ENCODE measurements at regions not wholly inside any gene's neighbourhood (a gene's known extent, or its start where the extent isn't known, plus 50 kb on each side); places are given as distances from the start of the nearest gene placed in this dataset.

DNA sequence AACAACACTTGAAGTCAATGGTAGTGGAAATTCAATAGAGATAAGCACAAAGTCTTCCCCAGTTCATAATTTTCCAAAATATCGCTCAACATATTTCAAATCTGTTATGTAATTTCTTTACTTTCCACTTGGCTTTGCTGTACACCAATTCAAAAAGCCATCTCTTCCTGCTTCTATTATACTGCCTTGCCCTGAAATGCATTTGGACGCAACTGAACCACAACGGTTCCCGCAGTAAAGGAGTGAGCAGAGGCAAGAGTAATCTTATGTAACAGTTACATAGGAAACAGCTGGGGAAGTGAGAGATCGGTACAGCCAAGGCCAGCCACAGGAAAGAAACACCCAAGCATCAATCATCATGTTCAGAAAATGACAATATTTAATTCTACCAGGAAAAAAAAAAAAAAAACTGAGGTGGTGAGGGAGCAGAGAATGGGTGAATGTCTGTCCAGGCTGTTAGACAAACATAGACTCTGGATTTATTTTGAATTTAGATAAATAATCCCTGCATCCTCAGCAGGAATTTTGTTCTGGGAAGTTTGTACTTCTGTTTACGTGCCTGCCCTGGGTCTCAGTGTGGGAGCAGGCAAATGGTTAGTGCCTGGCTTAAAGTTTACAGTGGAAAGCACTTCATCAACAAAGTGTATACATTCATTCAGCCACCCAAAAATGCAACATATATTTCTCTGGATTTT is 392.2 kb downstream of the ETS1 start:
- ChIA-PET CTCF (no interaction called here), POLR2A (no interaction called here)
- DNase-seq (ENCODE audit: low read depth in 1 of 2, low spot score in 1 of 2) (no peak), ATAC-seq (no peak), FAIRE-seq (no peak)
- Histone ChIP-seq H3K4me3 (no peak overlapping the region), H3K9me3 (no peaks in the 10 kb centered on the region), H3K27ac (no peak overlapping the region), H3K4me1 (no peaks in the 10 kb centered on the region), H3K4me2 (no peak overlapping the region)
- WGBS (ENCODE audit: missing lambda C conversion rate) = 92% methylated on average over 6 of the region's 6 CpGs
- TF ChIP-seq ZSCAN20 (CRISPR knock-in tag; IDR thresholded peaks at IDR 0.05) (no peak), POLR2AphosphoS2 (conservative IDR thresholded peaks at IDR 0.05; ENCODE audit: low read length) (no peak), MAX (IDR thresholded peaks at IDR 0.05) (no peak), MYC (IDR thresholded peaks at IDR 0.05; ENCODE audit: borderline replicate concordance, low read length) (no peak), BHLHE40 (IDR thresholded peaks at IDR 0.05; ENCODE audit: low read depth, low read length) (no peak), JUNB (IDR thresholded peaks at IDR 0.05) (no peak), TFCP2L1 (CRISPR knock-in tag; IDR thresholded peaks at IDR 0.05) (no peak), EHMT2 (IDR thresholded peaks at IDR 0.05; ENCODE audit: low read depth) (no peak), PHF8 (IDR thresholded peaks at IDR 0.05; ENCODE audit: borderline replicate concordance, low read depth) (no peak), HOXA7 (CRISPR knock-in tag; IDR thresholded peaks at IDR 0.05) (no peak)
- TF ChIP-seq, protein P1, sequence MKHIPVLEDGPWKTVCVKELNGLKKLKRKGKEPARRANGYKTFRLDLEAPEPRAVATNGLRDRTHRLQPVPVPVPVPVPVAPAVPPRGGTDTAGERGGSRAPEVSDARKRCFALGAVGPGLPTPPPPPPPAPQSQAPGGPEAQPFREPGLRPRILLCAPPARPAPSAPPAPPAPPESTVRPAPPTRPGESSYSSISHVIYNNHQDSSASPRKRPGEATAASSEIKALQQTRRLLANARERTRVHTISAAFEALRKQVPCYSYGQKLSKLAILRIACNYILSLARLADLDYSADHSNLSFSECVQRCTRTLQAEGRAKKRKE (CRISPR knock-in tag; IDR thresholded peaks at IDR 0.05; ENCODE audit: low read depth) = no peak
- TF ChIP-seq, protein P2, sequence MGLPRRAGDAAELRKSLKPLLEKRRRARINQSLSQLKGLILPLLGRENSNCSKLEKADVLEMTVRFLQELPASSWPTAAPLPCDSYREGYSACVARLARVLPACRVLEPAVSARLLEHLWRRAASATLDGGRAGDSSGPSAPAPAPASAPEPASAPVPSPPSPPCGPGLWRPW (IDR thresholded peaks at IDR 0.05) = no peak

- Histone ChIP-seq H3K4me2 (no peak overlapping the region), H3K27ac (no peak overlapping the region), H3K9me3 (no peaks in the 10 kb centered on the region), H3K4me3 (no peak overlapping the region), H3K4me1 (no peaks in the 10 kb centered on the region)
- ATAC-seq (no peak), FAIRE-seq (no peak), DNase-seq (ENCODE audit: low read depth in 1 of 2, low spot score in 1 of 2) (no peak)
- TF ChIP-seq PHF8 (IDR thresholded peaks at IDR 0.05; ENCODE audit: borderline replicate concordance, low read depth) (no peak), RAD21 (conservative IDR thresholded peaks at IDR 0.05 in 1 of 2, IDR thresholded peaks at IDR 0.05 in 1 of 2) (no peak), RFX5 (IDR thresholded peaks at IDR 0.05) (no peak), BCL3 (IDR thresholded peaks at IDR 0.05) (no peak), NPAS2 (CRISPR knock-in tag; IDR thresholded peaks at IDR 0.05; ENCODE audit: borderline replicate concordance) (no peak), ZFP36 (IDR thresholded peaks at IDR 0.05; ENCODE audit: borderline replicate concordance, partially characterized antibody) (no peak), ELK1 (IDR thresholded peaks at IDR 0.05; ENCODE audit: low read depth, low read length) (no peak), HEYL (CRISPR knock-in tag; IDR thresholded peaks at IDR 0.05) (no peak), E2F6 (IDR thresholded peaks at IDR 0.05; ENCODE audit: borderline replicate concordance, low read depth) (no peak), CHD4 (IDR thresholded peaks at IDR 0.05; ENCODE audit: borderline replicate concordance) (no peak), JUN (IDR thresholded peaks at IDR 0.05) (no peak), BHLHE40 (IDR thresholded peaks at IDR 0.05; ENCODE audit: low read depth, low read length) (no peak)
- TF ChIP-seq, protein P1 (CRISPR knock-in tag; IDR thresholded peaks at IDR 0.05; ENCODE audit: low read depth) = no peak
- TF ChIP-seq, protein P3, sequence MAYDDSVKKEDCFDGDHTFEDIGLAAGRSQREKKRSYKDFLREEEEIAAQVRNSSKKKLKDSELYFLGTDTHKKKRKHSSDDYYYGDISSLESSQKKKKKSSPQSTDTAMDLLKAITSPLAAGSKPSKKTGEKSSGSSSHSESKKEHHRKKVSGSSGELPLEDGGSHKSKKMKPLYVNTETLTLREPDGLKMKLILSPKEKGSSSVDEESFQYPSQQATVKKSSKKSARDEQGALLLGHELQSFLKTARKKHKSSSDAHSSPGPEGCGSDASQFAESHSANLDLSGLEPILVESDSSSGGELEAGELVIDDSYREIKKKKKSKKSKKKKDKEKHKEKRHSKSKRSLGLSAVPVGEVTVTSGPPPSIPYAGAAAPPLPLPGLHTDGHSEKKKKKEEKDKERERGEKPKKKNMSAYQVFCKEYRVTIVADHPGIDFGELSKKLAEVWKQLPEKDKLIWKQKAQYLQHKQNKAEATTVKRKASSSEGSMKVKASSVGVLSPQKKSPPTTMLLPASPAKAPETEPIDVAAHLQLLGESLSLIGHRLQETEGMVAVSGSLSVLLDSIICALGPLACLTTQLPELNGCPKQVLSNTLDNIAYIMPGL (CRISPR knock-in tag; IDR thresholded peaks at IDR 0.05; ENCODE audit: borderline replicate concordance) = no peak
- POLR2A ChIA-PET = no interaction called here
- CTCF ChIA-PET = no interaction called here
Observed at GRCh38 chr11:128194216-128194615, 393.1 kb downstream of the ETS1 start.
